DOHH2 (cell line): ENCODE measurements at regions not wholly inside any gene's neighbourhood (a gene's known extent, or its start where the extent isn't known, plus 50 kb on each side); places are given as distances from the start of the nearest gene placed in this dataset.

Experiments used
- H3F3A ChIP-seq: fragments of 200-600 bp; sonication (generic), shearing (Covaris generic); 2 replicates; pipeline ENCODE4 v1.6.0; 2016; ENCODE audit warnings: antibody characterized with exemption, mild to moderate bottlenecking; ENCODE audit not compliant: control insufficient read depth, insufficient read depth
- H3K27ac ChIP-seq: fragments of 200-600 bp; sonication (generic); 2 replicates; pipeline ENCODE4 v1.5.1; 2014; ENCODE audit warnings: low read depth, mild to moderate bottlenecking, low read length, moderate library complexity
- H3K27me3 ChIP-seq: fragments of 200-600 bp; sonication (generic); 2 replicates; pipeline ENCODE4 v1.6.1; 2014; ENCODE audit warnings: mild to moderate bottlenecking, low read length, mixed read lengths; ENCODE audit not compliant: control insufficient read depth
- H3K36me3 ChIP-seq: fragments of 200-600 bp; sonication (generic); 2 replicates; pipeline ENCODE4 v1.6.1; 2014; ENCODE audit warnings: mild to moderate bottlenecking, low read length, moderate library complexity, mixed read lengths; ENCODE audit not compliant: control insufficient read depth
- H3K4me1 ChIP-seq: fragments of 200-600 bp; sonication (generic); 2 replicates; pipeline ENCODE4 v1.6.1; 2014; ENCODE audit warnings: mild to moderate bottlenecking, low read length, mixed read lengths; ENCODE audit not compliant: control insufficient read depth
- H3K4me2 ChIP-seq: fragments of 200-600 bp; sonication (generic); 2 replicates; pipeline ENCODE4 v1.6.0; 2014; ENCODE audit warnings: mild to moderate bottlenecking, low read length, moderate library complexity
- H3K4me3 ChIP-seq: fragments of 200-600 bp; sonication (generic); 2 replicates; pipeline ENCODE4 v1.5.1; 2014; ENCODE audit warnings: mild to moderate bottlenecking, low read length, mixed read lengths
- H3K79me2 ChIP-seq: fragments of 200-600 bp; sonication (generic); 2 replicates; pipeline ENCODE4 v1.6.1; 2014; ENCODE audit warnings: mild to moderate bottlenecking, low read length, mixed read lengths; ENCODE audit not compliant: control insufficient read depth
- H3K9me2 ChIP-seq: fragments of 200-600 bp; sonication (generic); replicated peaks from 2 replicates; pipeline ENCODE4 v1.6.1; 2014; ENCODE audit warnings: mild to moderate bottlenecking, low read length, mixed read lengths; ENCODE audit not compliant: control insufficient read depth
- H3K9me3 ChIP-seq: fragments of 200-600 bp; sonication (generic); 2 replicates; pipeline ENCODE4 v1.6.1; 2014; ENCODE audit warnings: antibody characterized with exemption, low read length, mixed read lengths; ENCODE audit not compliant: control insufficient read depth, insufficient read depth
- H4K20me1 ChIP-seq: fragments of 200-600 bp; sonication (generic); 2 replicates; pipeline ENCODE4 v1.6.0; 2014; ENCODE audit warnings: low read depth, mild to moderate bottlenecking, antibody characterized with exemption, low read length, moderate library complexity; ENCODE audit not compliant: control insufficient read depth, insufficient read depth
- EZH2phosphoT487 ChIP-seq: fragments of 200-600 bp; sonication (generic); IDR thresholded peaks from 2 replicates; pipeline ENCODE4 v1.6.1; 2017; ENCODE audit warnings: borderline replicate concordance, mild to moderate bottlenecking, antibody characterized with exemption, low read length, moderate library complexity, mixed read lengths
- TF ChIP-seq, protein P1 (sequence below): fragments of 200-600 bp; sonication (generic); IDR thresholded peaks from one replicate; pipeline ENCODE4 v1.5.1; 2014; ENCODE audit warnings: antibody characterized with exemption, mild to moderate bottlenecking, low read depth, low read length; ENCODE audit not compliant: poor library complexity, severe bottlenecking

DNA sequence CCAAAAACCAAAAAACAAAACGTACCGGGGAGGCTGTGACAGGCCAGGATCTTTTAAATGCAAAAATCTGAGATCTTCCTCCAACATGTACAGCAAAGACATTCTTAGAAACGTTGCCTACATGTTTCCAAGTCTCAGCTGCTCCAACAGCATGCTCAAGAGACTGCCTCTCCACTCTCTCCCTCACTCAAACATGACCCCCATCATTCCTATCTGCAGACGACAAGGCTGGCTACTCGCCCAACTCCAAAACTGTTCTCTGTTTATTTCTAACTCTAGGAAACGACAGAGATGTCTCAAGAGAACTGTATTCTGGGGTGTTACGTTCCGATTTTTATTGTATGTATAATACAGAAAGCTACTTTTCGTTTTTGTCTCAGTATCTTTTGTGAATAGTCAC is 57.5 kb upstream of the TMCC3 start:
- H3K9me2 ChIP-seq = no peaks in the 10 kb centered on the region
- no peak overlapping the region for H3K4me3 ChIP-seq
- H3K4me2 ChIP-seq = no peak overlapping the region
- no peaks in the 10 kb centered on the region for H4K20me1 ChIP-seq
- no peaks in the 10 kb centered on the region for H3K27me3 ChIP-seq
- H3K4me1 ChIP-seq = peaks cover 16% of the 10 kb centered on the region
- H3F3A ChIP-seq = no peaks in the 10 kb centered on the region
- H3K36me3 ChIP-seq = no peaks in the 10 kb centered on the region
- no peak for TF ChIP-seq EZH2phosphoT487
- TF ChIP-seq, protein P1, sequence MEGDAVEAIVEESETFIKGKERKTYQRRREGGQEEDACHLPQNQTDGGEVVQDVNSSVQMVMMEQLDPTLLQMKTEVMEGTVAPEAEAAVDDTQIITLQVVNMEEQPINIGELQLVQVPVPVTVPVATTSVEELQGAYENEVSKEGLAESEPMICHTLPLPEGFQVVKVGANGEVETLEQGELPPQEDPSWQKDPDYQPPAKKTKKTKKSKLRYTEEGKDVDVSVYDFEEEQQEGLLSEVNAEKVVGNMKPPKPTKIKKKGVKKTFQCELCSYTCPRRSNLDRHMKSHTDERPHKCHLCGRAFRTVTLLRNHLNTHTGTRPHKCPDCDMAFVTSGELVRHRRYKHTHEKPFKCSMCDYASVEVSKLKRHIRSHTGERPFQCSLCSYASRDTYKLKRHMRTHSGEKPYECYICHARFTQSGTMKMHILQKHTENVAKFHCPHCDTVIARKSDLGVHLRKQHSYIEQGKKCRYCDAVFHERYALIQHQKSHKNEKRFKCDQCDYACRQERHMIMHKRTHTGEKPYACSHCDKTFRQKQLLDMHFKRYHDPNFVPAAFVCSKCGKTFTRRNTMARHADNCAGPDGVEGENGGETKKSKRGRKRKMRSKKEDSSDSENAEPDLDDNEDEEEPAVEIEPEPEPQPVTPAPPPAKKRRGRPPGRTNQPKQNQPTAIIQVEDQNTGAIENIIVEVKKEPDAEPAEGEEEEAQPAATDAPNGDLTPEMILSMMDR = no peak
- H3K79me2 ChIP-seq = no peaks in the 10 kb centered on the region
- H3K9me3 ChIP-seq = no peaks in the 10 kb centered on the region
- no peak overlapping the region for H3K27ac ChIP-seq

DNA sequence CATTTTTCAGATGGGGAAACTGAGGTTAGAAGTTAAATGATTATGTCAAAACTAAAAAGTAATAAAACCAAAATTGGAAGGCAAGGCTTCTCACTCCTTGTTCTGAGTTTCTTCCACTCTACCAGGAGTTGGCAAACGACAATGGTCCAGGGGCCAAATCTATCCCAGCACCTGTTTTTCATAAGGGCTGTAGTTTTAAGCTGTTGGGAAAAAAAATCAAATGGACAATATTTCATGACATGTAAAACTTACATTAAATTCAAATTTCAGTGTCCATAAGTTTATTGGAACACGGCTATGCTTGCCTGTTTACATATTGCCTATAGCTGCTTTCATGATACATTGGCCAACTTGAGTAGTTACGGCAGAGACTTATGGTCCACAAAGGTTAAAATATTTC is 56.7 kb upstream of the TMCC3 start:
- no peaks in the 10 kb centered on the region for H4K20me1 ChIP-seq
- H3K4me1 ChIP-seq = peaks cover 16% of the 10 kb centered on the region
- TF ChIP-seq EZH2phosphoT487 = no peak
- TF ChIP-seq, protein P1 = no peak
- H3K4me3 ChIP-seq = no peak overlapping the region
- H3K36me3 ChIP-seq = no peaks in the 10 kb centered on the region
- H3K79me2 ChIP-seq = no peaks in the 10 kb centered on the region
- no peak overlapping the region for H3K4me2 ChIP-seq
- no peaks in the 10 kb centered on the region for H3K27me3 ChIP-seq
- H3F3A ChIP-seq = no peaks in the 10 kb centered on the region
- no peak overlapping the region for H3K27ac ChIP-seq
- H3K9me2 ChIP-seq = no peaks in the 10 kb centered on the region
- H3K9me3 ChIP-seq = no peaks in the 10 kb centered on the region

DNA sequence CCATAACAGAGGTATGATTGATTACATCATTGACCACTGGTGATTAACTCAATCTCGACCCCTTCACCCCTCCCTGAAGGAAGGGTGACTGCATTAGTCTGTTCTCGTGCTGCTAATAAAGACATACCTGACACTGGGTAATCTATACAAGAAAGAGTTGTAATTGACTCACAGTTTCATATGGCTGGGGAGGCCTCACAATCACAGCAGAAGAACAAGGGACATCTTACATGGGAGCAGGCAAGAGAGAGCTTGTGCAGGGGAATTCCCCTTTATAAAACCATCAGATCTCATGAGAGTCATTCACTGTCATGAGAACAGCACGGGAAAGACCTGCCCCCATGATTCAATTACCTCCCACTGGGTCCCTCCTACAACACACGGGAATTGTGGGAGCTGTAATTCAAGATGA is 55.9 kb upstream of the TMCC3 start:
- TF ChIP-seq EZH2phosphoT487 = no peak
- TF ChIP-seq, protein P1 = no peak
- no peaks in the 10 kb centered on the region for H3K9me2 ChIP-seq
- H3K27ac ChIP-seq = no peak overlapping the region
- H3K27me3 ChIP-seq = no peaks in the 10 kb centered on the region
- no peaks in the 10 kb centered on the region for H3F3A ChIP-seq
- no peak overlapping the region for H3K4me3 ChIP-seq
- H3K36me3 ChIP-seq = no peaks in the 10 kb centered on the region
- no peaks in the 10 kb centered on the region for H3K9me3 ChIP-seq
- H3K79me2 ChIP-seq = no peaks in the 10 kb centered on the region
- no peaks in the 10 kb centered on the region for H4K20me1 ChIP-seq
- H3K4me1 ChIP-seq = peaks cover 16% of the 10 kb centered on the region
- H3K4me2 ChIP-seq = no peak overlapping the region

DNA sequence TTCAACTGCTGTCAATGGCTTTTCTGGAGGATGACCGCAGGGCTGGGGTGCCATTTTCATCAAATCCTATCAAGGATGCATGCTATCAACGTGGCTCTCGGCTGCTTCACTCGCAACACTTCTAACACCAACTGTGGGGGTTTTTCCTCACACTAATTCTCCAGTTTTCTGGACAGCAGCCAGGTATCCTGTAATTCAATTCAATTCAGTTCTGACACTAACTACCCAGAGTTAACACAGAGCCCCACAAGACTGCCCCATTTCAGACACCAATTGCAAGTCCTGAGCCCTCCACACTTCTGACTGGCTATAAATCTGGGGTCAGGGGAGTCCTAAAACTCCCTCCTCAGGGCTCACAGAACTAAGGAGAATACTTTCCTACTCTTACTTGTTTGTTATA is 55.3 kb upstream of the TMCC3 start:
- Histone ChIP-seq H3K79me2 (no peaks in the 10 kb centered on the region), H3K4me3 (no peak overlapping the region), H3K4me1 (peaks cover 16% of the 10 kb centered on the region), H3K27me3 (no peaks in the 10 kb centered on the region), H3K9me2 (no peaks in the 10 kb centered on the region), H3K36me3 (no peaks in the 10 kb centered on the region), H3F3A (no peaks in the 10 kb centered on the region), H3K27ac (no peak overlapping the region), H4K20me1 (no peaks in the 10 kb centered on the region), H3K4me2 (no peak overlapping the region), H3K9me3 (no peaks in the 10 kb centered on the region)
- TF ChIP-seq, protein P1 = no peak
- no peak for TF ChIP-seq EZH2phosphoT487
